Endodermal cell (in vitro differentiated cells): ENCODE measurements at regions not wholly inside any gene's neighbourhood (a gene's known extent, or its start where the extent isn't known, plus 50 kb on each side); places are given as distances from the start of the nearest gene placed in this dataset.

Experiments used
- DNase-seq: peaks from one replicate; pipeline ENCODE4 v3.0.0-alpha.2; 2017
- H3K27ac ChIP-seq: 2 replicates; pipeline ENCODE4 v1.5.1; 2013; ENCODE audit warnings: mild to moderate bottlenecking, low read depth, low read length, moderate library complexity
- H3K27me3 ChIP-seq: 2 replicates; pipeline ENCODE4 v1.6.1; 2013; ENCODE audit warnings: mild to moderate bottlenecking, low read length, moderate library complexity; ENCODE audit not compliant: insufficient read depth, control insufficient read depth, poor library complexity, severe bottlenecking
- H3K36me3 ChIP-seq: 2 replicates; pipeline ENCODE4 v1.7.0; 2013; ENCODE audit warnings: mild to moderate bottlenecking, low read length, moderate library complexity; ENCODE audit not compliant: control insufficient read depth, insufficient read depth
- H3K4me1 ChIP-seq: one replicate; pipeline ENCODE4 v1.7.0; 2013; ENCODE audit warnings: low read length; ENCODE audit not compliant: control insufficient read depth, insufficient read depth
- H3K4me3 ChIP-seq: 2 replicates; pipeline ENCODE4 v1.5.1; 2013; ENCODE audit warnings: mild to moderate bottlenecking, low read length, moderate library complexity
- H3K9ac ChIP-seq: 2 replicates; pipeline ENCODE4 v1.6.1; 2013; ENCODE audit warnings: mild to moderate bottlenecking, low read length, moderate library complexity; ENCODE audit not compliant: poor library complexity, severe bottlenecking; ENCODE audit errors: extremely low read depth
- H3K9me3 ChIP-seq: 2 replicates; pipeline ENCODE4 v1.6.1; 2013; ENCODE audit warnings: mild to moderate bottlenecking, low read length, moderate library complexity; ENCODE audit not compliant: control insufficient read depth
- H3K27ac Mint-ChIP-seq: 2 replicates; pipeline ENCODE4 v1.8.0; 2020; ENCODE audit warnings: mixed read lengths
- H3K27me3 Mint-ChIP-seq: 2 replicates; pipeline ENCODE4 v1.8.0; 2021; ENCODE audit warnings: mild to moderate bottlenecking, mixed read lengths; ENCODE audit not compliant: insufficient read depth
- H3K36me3 Mint-ChIP-seq: 2 replicates; pipeline ENCODE4 v1.8.0; 2020; ENCODE audit warnings: low read depth, mixed read lengths
- H3K4me1 Mint-ChIP-seq: 2 replicates; pipeline ENCODE4 v1.8.0; 2020; ENCODE audit warnings: mixed read lengths
- H3K4me3 Mint-ChIP-seq: 2 replicates; pipeline ENCODE4 v1.8.0; 2020; ENCODE audit warnings: mild to moderate bottlenecking, moderate library complexity, mixed read lengths
- H3K9me3 Mint-ChIP-seq: 2 replicates; pipeline ENCODE4 v1.8.0; 2020; ENCODE audit warnings: mild to moderate bottlenecking, mixed read lengths
- WGBS, 2 experiments: methylation state at CpG; one replicate each; pipeline versions ENCODE4 v1.1.5 to v1.1.7; 2013; ENCODE audit warnings: missing lambda C conversion rate in 2 of 2, mixed read lengths in 1 of 2; ENCODE audit not compliant: insufficient coverage in 1 of 2, insufficient read length in 1 of 2; 5-methylcytosine and 5-hydroxymethylcytosine counted together
- TF ChIP-seq, protein P1 (sequence below): fragments of 200-600 bp; sonication (generic); conservative IDR thresholded peaks from 2 replicates; pipeline ENCODE4 v1.5.0; 2021; ENCODE audit warnings: antibody characterized with exemption, mild to moderate bottlenecking

DNA sequence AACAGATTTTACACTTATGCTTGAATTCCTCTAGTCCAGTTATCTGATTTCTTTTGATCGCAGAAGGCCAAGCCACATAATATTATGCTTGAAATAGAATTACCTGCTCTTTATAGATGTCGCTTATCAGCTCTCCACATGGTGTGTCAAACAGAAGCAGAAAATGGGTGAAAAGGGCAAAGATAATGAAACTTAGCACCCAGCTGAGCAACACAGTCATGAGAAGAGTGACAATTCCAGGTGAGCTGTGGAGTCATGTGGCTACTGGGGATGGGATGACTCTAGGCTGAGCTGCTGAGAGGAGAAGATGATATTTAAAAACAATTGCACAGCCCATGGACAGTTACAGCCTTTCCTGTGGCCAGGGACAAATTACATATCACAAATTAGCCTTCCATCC is 398.7 kb upstream of the PDZRN3 start:
- WGBS, 2 experiments = 89% methylated on average over 2 of the region's 2 CpGs; no CpG with 5 or more reads in 1 of the 2 experiments

DNA sequence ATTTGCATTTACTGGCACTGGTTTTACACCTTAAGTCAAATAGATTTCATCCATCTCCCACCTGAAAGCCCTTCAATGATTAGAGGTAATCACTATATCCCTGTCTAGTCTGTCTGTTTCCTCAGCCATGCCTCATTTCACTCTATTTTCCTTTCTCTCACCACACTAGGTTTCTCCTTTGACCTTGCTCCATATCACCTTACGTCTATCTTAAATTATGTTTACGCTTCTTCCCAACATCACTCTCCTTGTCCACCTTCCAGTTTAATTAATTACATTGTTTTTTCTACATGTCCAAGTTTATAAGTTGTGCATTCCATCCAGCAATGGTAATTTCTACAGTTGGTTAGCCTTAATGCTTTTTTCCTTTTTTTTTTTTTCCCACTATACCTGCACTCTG is 396.7 kb upstream of the PDZRN3 start:
- H3K36me3 Mint-ChIP-seq = no peaks in the 10 kb centered on the region
- H3K36me3 ChIP-seq = no peaks in the 10 kb centered on the region
- H3K27ac ChIP-seq = no peak overlapping the region
- DNase-seq = no peak
- H3K4me1 Mint-ChIP-seq = peaks cover 20% of the 10 kb centered on the region
- no peaks in the 10 kb centered on the region for H3K9me3 ChIP-seq
- H3K27me3 Mint-ChIP-seq = no peaks in the 10 kb centered on the region
- TF ChIP-seq, protein P1, sequence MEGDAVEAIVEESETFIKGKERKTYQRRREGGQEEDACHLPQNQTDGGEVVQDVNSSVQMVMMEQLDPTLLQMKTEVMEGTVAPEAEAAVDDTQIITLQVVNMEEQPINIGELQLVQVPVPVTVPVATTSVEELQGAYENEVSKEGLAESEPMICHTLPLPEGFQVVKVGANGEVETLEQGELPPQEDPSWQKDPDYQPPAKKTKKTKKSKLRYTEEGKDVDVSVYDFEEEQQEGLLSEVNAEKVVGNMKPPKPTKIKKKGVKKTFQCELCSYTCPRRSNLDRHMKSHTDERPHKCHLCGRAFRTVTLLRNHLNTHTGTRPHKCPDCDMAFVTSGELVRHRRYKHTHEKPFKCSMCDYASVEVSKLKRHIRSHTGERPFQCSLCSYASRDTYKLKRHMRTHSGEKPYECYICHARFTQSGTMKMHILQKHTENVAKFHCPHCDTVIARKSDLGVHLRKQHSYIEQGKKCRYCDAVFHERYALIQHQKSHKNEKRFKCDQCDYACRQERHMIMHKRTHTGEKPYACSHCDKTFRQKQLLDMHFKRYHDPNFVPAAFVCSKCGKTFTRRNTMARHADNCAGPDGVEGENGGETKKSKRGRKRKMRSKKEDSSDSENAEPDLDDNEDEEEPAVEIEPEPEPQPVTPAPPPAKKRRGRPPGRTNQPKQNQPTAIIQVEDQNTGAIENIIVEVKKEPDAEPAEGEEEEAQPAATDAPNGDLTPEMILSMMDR = no peak
- H3K4me3 ChIP-seq = no peak overlapping the region
- no peaks in the 10 kb centered on the region for H3K27me3 ChIP-seq
- no peak overlapping the region for H3K9ac ChIP-seq
- no peak overlapping the region for H3K27ac Mint-ChIP-seq
- no peak overlapping the region for H3K4me3 Mint-ChIP-seq
- H3K4me1 ChIP-seq = peaks cover 3% of the 10 kb centered on the region
- 94 to 95% methylated on average over 2 of the region's 2 CpGs for WGBS, 2 experiments
- H3K9me3 Mint-ChIP-seq = no peaks in the 10 kb centered on the region

More for the DNA sequence above, 398.7 kb upstream of the PDZRN3 start:
- H3K36me3 ChIP-seq = no peaks in the 10 kb centered on the region
- DNase-seq = no peak
- TF ChIP-seq, protein P1 = no peak
- Mint-ChIP-seq H3K27me3 (peaks cover 2% of the 10 kb centered on the region), H3K36me3 (no peaks in the 10 kb centered on the region), H3K4me3 (no peak overlapping the region), H3K27ac (no peak overlapping the region), H3K9me3 (peaks cover 2% of the 10 kb centered on the region), H3K4me1 (peaks cover 17% of the 10 kb centered on the region)
- no peaks in the 10 kb centered on the region for H3K4me1 ChIP-seq
- H3K27me3 ChIP-seq = no peaks in the 10 kb centered on the region
- no peak overlapping the region for H3K4me3 ChIP-seq
- no peak overlapping the region for H3K9ac ChIP-seq
- H3K27ac ChIP-seq = no peak overlapping the region
- peaks cover 6% of the 10 kb centered on the region for H3K9me3 ChIP-seq

DNA sequence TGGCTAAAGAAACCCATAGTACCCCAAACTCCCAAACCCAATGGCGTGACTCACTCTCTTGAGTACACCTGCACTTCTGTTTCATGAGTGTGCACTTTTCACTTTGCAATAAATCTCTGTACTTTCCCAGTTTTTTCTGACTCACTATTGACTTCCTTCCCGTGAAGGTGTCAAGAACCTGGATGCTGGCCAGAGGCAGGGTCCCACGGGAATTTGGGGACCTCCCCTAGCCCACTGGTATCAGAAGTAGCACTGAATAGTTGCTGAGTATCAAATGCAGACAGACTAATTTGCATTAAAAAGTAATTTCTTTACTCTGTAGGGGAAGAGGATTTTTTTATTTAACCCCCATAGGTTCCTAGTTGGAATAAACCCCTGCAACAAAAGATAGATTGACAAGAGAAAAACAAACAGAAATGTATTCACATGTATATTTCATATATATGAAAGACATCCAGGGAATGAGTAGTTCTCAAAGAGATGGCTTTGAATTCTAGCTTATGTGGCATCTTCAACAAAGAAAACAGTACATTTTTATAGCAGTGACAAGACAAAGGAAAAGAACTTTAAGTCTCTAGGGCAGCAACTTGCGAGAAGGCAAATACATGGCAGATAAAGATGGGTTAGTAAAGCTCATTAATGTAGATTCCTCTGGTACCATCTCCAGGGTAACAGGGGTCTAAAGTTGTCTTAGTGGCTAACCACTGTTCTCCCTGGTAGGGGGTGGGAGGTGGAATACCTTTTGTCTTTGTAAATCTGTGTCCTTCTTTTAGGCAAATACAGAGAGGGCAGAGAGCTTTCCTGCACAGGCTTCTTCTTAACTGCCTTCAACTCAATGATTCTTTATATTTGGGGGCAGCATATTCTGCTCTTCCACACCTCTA is 385.5 kb upstream of the PDZRN3 start:
- Histone ChIP-seq H3K4me1 (no peaks in the 10 kb centered on the region), H3K27me3 (no peaks in the 10 kb centered on the region), H3K36me3 (no peaks in the 10 kb centered on the region), H3K9me3 (no peaks in the 10 kb centered on the region), H3K27ac (peak overlapping the region; percentile 6), H3K4me3 (no peak overlapping the region), H3K9ac (no peak overlapping the region)
- peak; percentile 50 for DNase-seq
- Mint-ChIP-seq H3K4me1 (peaks cover 14% of the 10 kb centered on the region), H3K36me3 (no peaks in the 10 kb centered on the region), H3K4me3 (no peak overlapping the region), H3K9me3 (no peaks in the 10 kb centered on the region), H3K27me3 (no peaks in the 10 kb centered on the region), H3K27ac (no peak overlapping the region)
- TF ChIP-seq, protein P1 = no peak
- WGBS, 2 experiments = 75 to 83% methylated on average over 3 to 4 of the region's 4 CpGs
